Stimulated activated memory B cell treated with anti-CD40 and anti-IgM and Interleukin-4, amounts not matched to agents 10 μg/mL and 1 μg/mL and 100 μg/mL, for 72 hours (primary cell): ENCODE measurements at regions not wholly inside any gene's neighbourhood (a gene's known extent, or its start where the extent isn't known, plus 50 kb on each side); places are given as distances from the start of the nearest gene placed in this dataset.

ENCODE experiments used
- ATAC-seq: fragments of 150-1000 bp; cut with Tn5 transposase; 2 replicates; pipeline ENCODE4 v1.10.0; 2021
- H3K27ac Mint-ChIP-seq: one replicate; pipeline ENCODE4 v1.8.0; 2022; ENCODE audit warnings: mild to moderate bottlenecking, mixed read lengths
- H3K27me3 Mint-ChIP-seq: one replicate; pipeline ENCODE4 v1.8.0; 2022; ENCODE audit warnings: mixed read lengths
- H3K36me3 Mint-ChIP-seq: one replicate; pipeline ENCODE4 v1.8.0; 2022; ENCODE audit warnings: mixed read lengths
- H3K4me1 Mint-ChIP-seq: one replicate; pipeline ENCODE4 v1.8.0; 2022; ENCODE audit warnings: mixed read lengths
- H3K4me3 Mint-ChIP-seq: one replicate; pipeline ENCODE4 v1.8.0; 2022; ENCODE audit warnings: mild to moderate bottlenecking, moderate library complexity, mixed read lengths
- H3K9me3 Mint-ChIP-seq: one replicate; pipeline ENCODE4 v1.8.0; 2022; ENCODE audit warnings: mixed read lengths

GRCh38 chr4:15260758-15261157, 167.1 kb upstream of the C1QTNF7 start:
- Mint-ChIP-seq H3K4me3 (no peak overlapping the region), H3K36me3 (no peaks in the 10 kb centered on the region), H3K27me3 (no peaks in the 10 kb centered on the region), H3K27ac (no peak overlapping the region), H3K9me3 (peaks cover 16% of the 10 kb centered on the region), H3K4me1 (no peaks in the 10 kb centered on the region)
- no peak for ATAC-seq

GRCh38 chr4:15262396-15262795, 165.4 kb upstream of the C1QTNF7 start:
- H3K27me3 Mint-ChIP-seq: no peaks in the 10 kb centered on the region
- no peak overlapping the region for H3K27ac Mint-ChIP-seq
- H3K4me1 Mint-ChIP-seq: no peaks in the 10 kb centered on the region
- no peak overlapping the region for H3K4me3 Mint-ChIP-seq
- H3K9me3 Mint-ChIP-seq: peaks cover 14% of the 10 kb centered on the region
- ATAC-seq: no peak
- no peaks in the 10 kb centered on the region for H3K36me3 Mint-ChIP-seq

GRCh38 chr4:15270201-15270600, 157.6 kb upstream of the C1QTNF7 start:
- H3K9me3 Mint-ChIP-seq: peaks cover 21% of the 10 kb centered on the region
- no peak for ATAC-seq
- no peaks in the 10 kb centered on the region for H3K4me1 Mint-ChIP-seq
- H3K27me3 Mint-ChIP-seq: no peaks in the 10 kb centered on the region
- H3K27ac Mint-ChIP-seq: no peak overlapping the region
- H3K36me3 Mint-ChIP-seq: peaks cover 14% of the 10 kb centered on the region
- no peak overlapping the region for H3K4me3 Mint-ChIP-seq

- no peaks in the 10 kb centered on the region for H3K9me3 Mint-ChIP-seq
- H3K4me1 Mint-ChIP-seq: no peaks in the 10 kb centered on the region
- H3K27ac Mint-ChIP-seq: no peak overlapping the region
Observed at GRCh38 chr4:15286041-15286440, 141.8 kb upstream of the C1QTNF7 start.

GRCh38 chr4:15291122-15291521, 136.7 kb upstream of the C1QTNF7 start:
- ATAC-seq: no peak
- H3K9me3 Mint-ChIP-seq: no peaks in the 10 kb centered on the region
- H3K27me3 Mint-ChIP-seq: no peaks in the 10 kb centered on the region
- H3K4me1 Mint-ChIP-seq: no peaks in the 10 kb centered on the region
- no peaks in the 10 kb centered on the region for H3K36me3 Mint-ChIP-seq
- no peak overlapping the region for H3K27ac Mint-ChIP-seq
- H3K4me3 Mint-ChIP-seq: no peak overlapping the region

More at GRCh38 chr4:15286041-15286440, 141.8 kb upstream of the C1QTNF7 start:
- H3K4me3 Mint-ChIP-seq: no peak overlapping the region
- ATAC-seq: no peak
- no peaks in the 10 kb centered on the region for H3K36me3 Mint-ChIP-seq
- H3K27me3 Mint-ChIP-seq: no peaks in the 10 kb centered on the region

- Mint-ChIP-seq H3K4me3 (no peak overlapping the region), H3K4me1 (no peaks in the 10 kb centered on the region)
- peak; percentile 44 for ATAC-seq
Observed at GRCh38 chr4:15293711-15294110, 134.1 kb upstream of the C1QTNF7 start.

GRCh38 chr4:15294202-15294601, 133.6 kb upstream of the C1QTNF7 start:
- Mint-ChIP-seq H3K27ac (no peak overlapping the region), H3K4me3 (no peak overlapping the region), H3K4me1 (no peaks in the 10 kb centered on the region), H3K27me3 (no peaks in the 10 kb centered on the region), H3K9me3 (no peaks in the 10 kb centered on the region), H3K36me3 (no peaks in the 10 kb centered on the region)
- ATAC-seq: no peak

More at GRCh38 chr4:15293711-15294110, 134.1 kb upstream of the C1QTNF7 start:
- Mint-ChIP-seq H3K36me3 (no peaks in the 10 kb centered on the region), H3K27ac (no peak overlapping the region), H3K27me3 (no peaks in the 10 kb centered on the region), H3K9me3 (no peaks in the 10 kb centered on the region)

- no peaks in the 10 kb centered on the region for H3K36me3 Mint-ChIP-seq
Observed at GRCh38 chr4:15294832-15295231, 133.0 kb upstream of the C1QTNF7 start.

GRCh38 chr4:15295421-15296162, 132.2 kb upstream of the C1QTNF7 start:
- no peaks in the 10 kb centered on the region for H3K27me3 Mint-ChIP-seq
- H3K4me1 Mint-ChIP-seq: no peaks in the 10 kb centered on the region
- no peaks in the 10 kb centered on the region for H3K9me3 Mint-ChIP-seq
- H3K27ac Mint-ChIP-seq: no peak overlapping the region
- H3K36me3 Mint-ChIP-seq: no peaks in the 10 kb centered on the region
- no peak overlapping the region for H3K4me3 Mint-ChIP-seq
- no peak for ATAC-seq

More at GRCh38 chr4:15294832-15295231, 133.0 kb upstream of the C1QTNF7 start:
- ATAC-seq: no peak
- Mint-ChIP-seq H3K27me3 (no peaks in the 10 kb centered on the region), H3K4me3 (no peak overlapping the region), H3K9me3 (no peaks in the 10 kb centered on the region), H3K4me1 (no peaks in the 10 kb centered on the region), H3K27ac (no peak overlapping the region)

GRCh38 chr4:15297344-15297743, 130.5 kb upstream of the C1QTNF7 start:
- no peak overlapping the region for H3K4me3 Mint-ChIP-seq
- no peaks in the 10 kb centered on the region for H3K4me1 Mint-ChIP-seq
- no peak overlapping the region for H3K27ac Mint-ChIP-seq
- H3K36me3 Mint-ChIP-seq: no peaks in the 10 kb centered on the region
- H3K27me3 Mint-ChIP-seq: no peaks in the 10 kb centered on the region
- no peaks in the 10 kb centered on the region for H3K9me3 Mint-ChIP-seq
- no peak for ATAC-seq

- no peak overlapping the region for H3K27ac Mint-ChIP-seq
Observed at GRCh38 chr4:15299627-15300026, 128.2 kb upstream of the C1QTNF7 start.

GRCh38 chr4:15303052-15303641, 124.7 kb upstream of the C1QTNF7 start:
- no peak for ATAC-seq
- H3K27me3 Mint-ChIP-seq: peaks cover 11% of the 10 kb centered on the region
- no peak overlapping the region for H3K27ac Mint-ChIP-seq
- H3K9me3 Mint-ChIP-seq: no peaks in the 10 kb centered on the region
- no peak overlapping the region for H3K4me3 Mint-ChIP-seq
- no peaks in the 10 kb centered on the region for H3K4me1 Mint-ChIP-seq
- no peaks in the 10 kb centered on the region for H3K36me3 Mint-ChIP-seq

More at GRCh38 chr4:15299627-15300026, 128.2 kb upstream of the C1QTNF7 start:
- Mint-ChIP-seq H3K27me3 (no peaks in the 10 kb centered on the region), H3K4me3 (no peak overlapping the region), H3K36me3 (no peaks in the 10 kb centered on the region), H3K9me3 (no peaks in the 10 kb centered on the region), H3K4me1 (no peaks in the 10 kb centered on the region)
- no peak for ATAC-seq

- Mint-ChIP-seq H3K27ac (no peak overlapping the region), H3K27me3 (no peaks in the 10 kb centered on the region), H3K36me3 (no peaks in the 10 kb centered on the region), H3K4me1 (no peaks in the 10 kb centered on the region), H3K4me3 (no peak overlapping the region), H3K9me3 (peaks cover 3% of the 10 kb centered on the region)
- ATAC-seq: no peak
Observed at GRCh38 chr4:15314974-15315373, 112.9 kb upstream of the C1QTNF7 start.

- Mint-ChIP-seq H3K9me3 (no peaks in the 10 kb centered on the region), H3K27ac (no peak overlapping the region), H3K4me3 (no peak overlapping the region), H3K36me3 (no peaks in the 10 kb centered on the region), H3K4me1 (no peaks in the 10 kb centered on the region), H3K27me3 (peaks cover 5% of the 10 kb centered on the region)
- ATAC-seq: no peak
Observed at GRCh38 chr4:15317246-15317645, 110.6 kb upstream of the C1QTNF7 start.

GRCh38 chr4:15318621-15319348, 109.0 kb upstream of the C1QTNF7 start:
- no peak for ATAC-seq
- Mint-ChIP-seq H3K4me3 (no peak overlapping the region), H3K27me3 (peaks cover 10% of the 10 kb centered on the region), H3K4me1 (no peaks in the 10 kb centered on the region), H3K36me3 (no peaks in the 10 kb centered on the region), H3K9me3 (no peaks in the 10 kb centered on the region), H3K27ac (no peak overlapping the region)
